H1 (cell line): ENCODE measurements at regions not wholly inside any gene's neighbourhood (a gene's known extent, or its start where the extent isn't known, plus 50 kb on each side); places are given as distances from the start of the nearest gene placed in this dataset.

Experiments used
- ASH2L ChIP-seq: fragments of 200-600, 300-600 bp; sonication (generic); IDR thresholded peaks from one replicate; pipeline ENCODE4 v1.7.1; 2017; ENCODE audit warnings: low read length
- CHD2 ChIP-seq: IDR thresholded peaks from 2 replicates; pipeline ENCODE4 v1.6.1; 2012; ENCODE audit warnings: low read length, improper control_type of control experiment
- CHD7 ChIP-seq: fragments of 300-600 bp; sonication (generic); IDR thresholded peaks from 2 replicates; pipeline ENCODE4 v1.7.1; 2012; ENCODE audit warnings: low read length, moderate library complexity, mild to moderate bottlenecking, inconsistent platforms; ENCODE audit not compliant: insufficient replicate concordance
- HDAC2 ChIP-seq, 2 experiments: fragments of 300-600 bp in 1 of 2; sonication (generic) in 1 of 2; IDR thresholded peaks; 2 replicates each; pipeline ENCODE4 v1.6.1; 2011 to 2012; ENCODE audit warnings: low read depth in 2 of 2, low read length in 2 of 2, mild to moderate bottlenecking in 2 of 2, moderate library complexity in 2 of 2, borderline replicate concordance in 1 of 2, inconsistent platforms in 1 of 2
- HDAC6 ChIP-seq: IDR thresholded peaks from one replicate; pipeline ENCODE4 v1.7.1; 2012; ENCODE audit warnings: low read depth, mild to moderate bottlenecking, inconsistent platforms, low read length, moderate library complexity
- PHF8 ChIP-seq: fragments of 200-600 bp; sonication (generic); conservative IDR thresholded peaks from 2 replicates; pipeline ENCODE4 v1.7.1; 2012; ENCODE audit warnings: low read depth, mild to moderate bottlenecking, inconsistent platforms, low read length, moderate library complexity
- SIX5 ChIP-seq: IDR thresholded peaks from 2 replicates; pipeline ENCODE4 v1.6.1; 2011; ENCODE audit warnings: mild to moderate bottlenecking, low read depth, low read length
- TF ChIP-seq, protein P1 (sequence below), 3 experiments: IDR thresholded peaks; 1 replicate in 2 of 3; 2 replicates in 1 of 3; pipeline versions ENCODE4 v1.5.1 to v1.6.1; 2011; ENCODE audit warnings: low read length in 3 of 3, mild to moderate bottlenecking in 3 of 3, inconsistent platforms in 2 of 3, low read depth in 1 of 3, moderate library complexity in 1 of 3; ENCODE audit not compliant: insufficient read depth in 1 of 3; ENCODE audit errors: control extremely low read depth in 1 of 3

- TF ChIP-seq, protein P1, sequence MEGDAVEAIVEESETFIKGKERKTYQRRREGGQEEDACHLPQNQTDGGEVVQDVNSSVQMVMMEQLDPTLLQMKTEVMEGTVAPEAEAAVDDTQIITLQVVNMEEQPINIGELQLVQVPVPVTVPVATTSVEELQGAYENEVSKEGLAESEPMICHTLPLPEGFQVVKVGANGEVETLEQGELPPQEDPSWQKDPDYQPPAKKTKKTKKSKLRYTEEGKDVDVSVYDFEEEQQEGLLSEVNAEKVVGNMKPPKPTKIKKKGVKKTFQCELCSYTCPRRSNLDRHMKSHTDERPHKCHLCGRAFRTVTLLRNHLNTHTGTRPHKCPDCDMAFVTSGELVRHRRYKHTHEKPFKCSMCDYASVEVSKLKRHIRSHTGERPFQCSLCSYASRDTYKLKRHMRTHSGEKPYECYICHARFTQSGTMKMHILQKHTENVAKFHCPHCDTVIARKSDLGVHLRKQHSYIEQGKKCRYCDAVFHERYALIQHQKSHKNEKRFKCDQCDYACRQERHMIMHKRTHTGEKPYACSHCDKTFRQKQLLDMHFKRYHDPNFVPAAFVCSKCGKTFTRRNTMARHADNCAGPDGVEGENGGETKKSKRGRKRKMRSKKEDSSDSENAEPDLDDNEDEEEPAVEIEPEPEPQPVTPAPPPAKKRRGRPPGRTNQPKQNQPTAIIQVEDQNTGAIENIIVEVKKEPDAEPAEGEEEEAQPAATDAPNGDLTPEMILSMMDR (IDR thresholded peaks at IDR 0.05; ENCODE audit: control extremely low read depth in 1 of 3, insufficient read depth in 1 of 3, low read depth in 1 of 3, low read length in 3 of 3), result no peak
- TF ChIP-seq CHD7 (no peak), PHF8 (no peak), ASH2L (no peak), HDAC6 (no peak), SIX5 (no peak), HDAC2 (IDR thresholded peaks at IDR 0.05; ENCODE audit: borderline replicate concordance in 1 of 2, low read depth in 2 of 2, low read length in 2 of 2) (no peak), CHD2 (no peak)
Observed at GRCh38 chr5:126363658-126364057, 59.6 kb upstream of the GRAMD2B start (continued).
